Retinal pigment epithelial cell (primary cell): ENCODE measurements at regions not wholly inside any gene's neighbourhood (a gene's known extent, or its start where the extent isn't known, plus 50 kb on each side); places are given as distances from the start of the nearest gene placed in this dataset.
"Not testable (repeated sequence)": the region's sequence is repeated elsewhere in the genome, so short reads cannot be mapped to it uniquely, and the experiment has no call there.

Source experiments
- DNase-seq: peaks from one replicate; pipeline ENCODE4 v3.0.0-alpha.2; 2010; ENCODE audit warnings: low read depth
- H3K4me3 ChIP-seq: 2 replicates; pipeline ENCODE4 v1.5.1; 2011; ENCODE audit warnings: mild to moderate bottlenecking, low read length, control low read depth, moderate library complexity
- TF ChIP-seq, protein P1 (sequence below): conservative IDR thresholded peaks from 2 replicates; pipeline ENCODE4 v1.5.1; 2011; ENCODE audit warnings: low read depth, low read length, control low read depth, inconsistent platforms

DNA sequence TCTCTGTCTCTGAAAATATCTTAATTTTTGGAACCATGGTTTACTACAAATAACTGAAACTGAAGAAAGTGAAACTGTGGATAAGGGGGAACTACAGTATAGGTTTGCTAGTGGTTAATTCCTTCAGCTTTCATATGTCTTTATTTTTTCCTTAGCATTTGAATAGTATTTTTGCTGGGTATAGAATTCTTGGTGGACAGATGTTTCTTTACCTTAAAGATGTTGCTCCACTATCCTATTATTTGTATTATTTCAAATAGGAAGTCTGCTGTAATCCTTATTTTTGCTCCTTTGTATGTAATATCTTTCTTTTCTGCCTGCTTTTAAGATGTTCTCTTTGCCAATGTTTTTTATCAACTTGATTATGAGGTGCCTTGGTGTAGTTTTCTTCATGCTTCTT is 152.9 kb upstream of the ISL1 start:
- no peak for DNase-seq
- H3K4me3 ChIP-seq: no peak overlapping the region
- TF ChIP-seq, protein P1, sequence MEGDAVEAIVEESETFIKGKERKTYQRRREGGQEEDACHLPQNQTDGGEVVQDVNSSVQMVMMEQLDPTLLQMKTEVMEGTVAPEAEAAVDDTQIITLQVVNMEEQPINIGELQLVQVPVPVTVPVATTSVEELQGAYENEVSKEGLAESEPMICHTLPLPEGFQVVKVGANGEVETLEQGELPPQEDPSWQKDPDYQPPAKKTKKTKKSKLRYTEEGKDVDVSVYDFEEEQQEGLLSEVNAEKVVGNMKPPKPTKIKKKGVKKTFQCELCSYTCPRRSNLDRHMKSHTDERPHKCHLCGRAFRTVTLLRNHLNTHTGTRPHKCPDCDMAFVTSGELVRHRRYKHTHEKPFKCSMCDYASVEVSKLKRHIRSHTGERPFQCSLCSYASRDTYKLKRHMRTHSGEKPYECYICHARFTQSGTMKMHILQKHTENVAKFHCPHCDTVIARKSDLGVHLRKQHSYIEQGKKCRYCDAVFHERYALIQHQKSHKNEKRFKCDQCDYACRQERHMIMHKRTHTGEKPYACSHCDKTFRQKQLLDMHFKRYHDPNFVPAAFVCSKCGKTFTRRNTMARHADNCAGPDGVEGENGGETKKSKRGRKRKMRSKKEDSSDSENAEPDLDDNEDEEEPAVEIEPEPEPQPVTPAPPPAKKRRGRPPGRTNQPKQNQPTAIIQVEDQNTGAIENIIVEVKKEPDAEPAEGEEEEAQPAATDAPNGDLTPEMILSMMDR: no peak

GRCh38 chr5:51242456-51242855 is 140.8 kb upstream of the ISL1 start:
- no peak for DNase-seq
- H3K4me3 ChIP-seq: no peak overlapping the region
- TF ChIP-seq, protein P1: no peak

- H3K4me3 ChIP-seq, DNase-seq: not testable (repeated sequence)
Measured at GRCh38 chr5:51250957-51251356, 132.3 kb upstream of the ISL1 start.

DNA sequence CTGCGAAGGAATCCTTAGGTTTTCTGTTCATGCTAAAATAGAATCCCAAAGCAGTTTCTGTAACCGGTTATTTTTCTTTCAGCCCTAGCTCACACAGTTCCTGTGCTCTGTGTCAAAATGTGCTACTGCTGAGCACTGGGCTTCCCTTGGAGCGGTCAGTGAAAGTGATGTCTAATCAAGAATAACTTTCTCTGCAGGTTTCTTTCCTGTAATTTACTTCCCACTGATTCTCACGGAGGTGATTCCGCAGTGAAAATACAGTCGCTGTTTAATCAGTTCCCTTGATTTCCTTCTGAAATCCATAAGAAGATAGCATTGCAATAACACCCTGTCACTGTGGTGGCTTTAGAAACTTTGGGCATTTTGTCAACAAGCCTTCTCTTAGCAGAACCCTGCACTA is 112.0 kb upstream of the ISL1 start:
- DNase-seq: no peak
- TF ChIP-seq, protein P1: no peak
- H3K4me3 ChIP-seq: no peak overlapping the region

- DNase-seq: no peak
Measured at GRCh38 chr5:51273021-51273420, 110.2 kb upstream of the ISL1 start.

DNA sequence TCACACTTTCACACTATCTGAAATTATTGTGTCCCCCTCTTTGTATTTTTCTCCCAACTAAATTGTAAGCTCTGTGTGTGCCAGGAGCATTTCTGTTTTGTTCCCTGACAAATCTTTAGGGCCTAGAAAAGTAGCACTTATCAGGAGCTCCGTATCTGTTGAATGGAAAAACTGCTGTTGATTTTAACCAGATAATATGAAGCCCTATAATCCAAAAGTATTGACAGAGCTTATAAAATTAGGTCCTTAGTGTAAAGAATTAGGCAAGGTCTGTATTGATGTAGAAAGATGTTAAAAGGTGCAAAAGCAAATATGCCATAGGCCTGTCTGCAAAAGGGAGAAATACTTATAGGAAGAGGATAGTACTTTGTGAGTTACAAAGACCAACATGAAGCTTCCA is 109.4 kb upstream of the ISL1 start:
- DNase-seq: no peak
- no peak overlapping the region for H3K4me3 ChIP-seq
- TF ChIP-seq, protein P1: no peak

More at GRCh38 chr5:51273021-51273420, 110.2 kb upstream of the ISL1 start:
- TF ChIP-seq, protein P1: no peak
- no peak overlapping the region for H3K4me3 ChIP-seq

DNA sequence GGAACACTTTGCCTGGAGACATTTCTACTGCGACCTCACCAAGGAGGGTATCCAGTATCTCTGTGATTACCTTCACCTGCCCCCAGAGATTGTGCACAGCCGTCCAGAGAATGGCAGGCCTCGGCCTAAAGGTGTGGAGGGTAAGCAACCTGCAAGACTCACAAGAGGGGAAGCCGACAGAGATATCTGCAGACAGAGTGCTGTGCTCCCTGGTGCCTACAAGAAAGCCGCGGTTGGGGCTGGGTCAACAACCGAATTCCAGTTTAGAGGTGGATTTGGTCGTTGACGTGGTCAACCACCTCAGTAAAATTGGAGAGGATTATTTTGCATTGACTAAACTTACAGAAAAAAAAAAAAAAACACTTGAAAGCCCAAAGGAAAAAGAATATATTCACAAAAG is 107.8 kb upstream of the ISL1 start:
- DNase-seq: no peak
- H3K4me3 ChIP-seq: no peak overlapping the region
- TF ChIP-seq, protein P1: no peak

DNA sequence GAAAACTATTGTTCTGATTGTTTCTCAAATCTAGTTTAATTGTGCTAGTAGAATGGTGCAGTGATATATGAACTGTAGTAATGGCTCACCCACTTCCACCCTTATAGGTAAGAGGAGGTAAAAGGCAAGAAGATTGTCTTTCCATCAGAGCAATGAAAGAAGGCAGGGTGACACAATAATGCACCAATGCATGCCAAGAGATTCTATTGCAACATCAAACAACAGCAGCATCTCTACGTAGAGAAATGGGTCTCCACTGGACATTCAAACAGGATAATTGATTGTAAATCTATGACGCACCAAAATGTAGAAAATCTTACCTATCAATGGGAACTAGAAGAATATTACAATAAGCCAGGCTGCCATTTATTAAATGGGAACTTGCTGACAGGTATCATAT is 107.0 kb upstream of the ISL1 start:
- no peak overlapping the region for H3K4me3 ChIP-seq
- no peak for DNase-seq
- TF ChIP-seq, protein P1: no peak
